Ishikawa (cell line): ENCODE measurements at regions not wholly inside any gene's neighbourhood (a gene's known extent, or its start where the extent isn't known, plus 50 kb on each side); places are given as distances from the start of the nearest gene placed in this dataset.

ENCODE experiments used
- EP300 ChIP-seq: IDR thresholded peaks from 2 replicates; pipeline ENCODE4 v1.6.1; 2012; ENCODE audit warnings: borderline replicate concordance
- FOXM1 ChIP-seq: IDR thresholded peaks from 2 replicates; pipeline ENCODE4 v1.6.1; 2012; ENCODE audit warnings: low read depth, borderline replicate concordance
- NFIC ChIP-seq: IDR thresholded peaks from 2 replicates; pipeline ENCODE4 v1.6.1; 2012
- REST ChIP-seq: IDR thresholded peaks from 2 replicates; pipeline ENCODE4 v1.6.1; 2012; ENCODE audit warnings: low read depth, mild to moderate bottlenecking
- TAF1 ChIP-seq: IDR thresholded peaks from 2 replicates; pipeline ENCODE4 v1.6.1; 2012; ENCODE audit warnings: low read depth, mild to moderate bottlenecking
- USF1 ChIP-seq: IDR thresholded peaks from 2 replicates; pipeline ENCODE4 v1.6.1; 2012
- TF ChIP-seq, protein P1 (sequence below): IDR thresholded peaks from 2 replicates; pipeline ENCODE4 v1.6.1; 2012

GRCh38 chr13:40273253-40274025, 393.0 kb downstream of the FOXO1 start:
- no peak for TF ChIP-seq REST
- no peak for TF ChIP-seq FOXM1
- no peak for TF ChIP-seq USF1
- TF ChIP-seq TAF1, result no peak
- no peak for TF ChIP-seq EP300
- TF ChIP-seq, protein P1, sequence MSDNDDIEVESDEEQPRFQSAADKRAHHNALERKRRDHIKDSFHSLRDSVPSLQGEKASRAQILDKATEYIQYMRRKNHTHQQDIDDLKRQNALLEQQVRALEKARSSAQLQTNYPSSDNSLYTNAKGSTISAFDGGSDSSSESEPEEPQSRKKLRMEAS, result no peak
- no peak for TF ChIP-seq NFIC
